Astrocyte of the spinal cord (primary cell): ENCODE measurements at regions not wholly inside any gene's neighbourhood (a gene's known extent, or its start where the extent isn't known, plus 50 kb on each side); places are given as distances from the start of the nearest gene placed in this dataset.

ENCODE experiments used
- DNase-seq: peaks from one replicate; pipeline ENCODE4 v3.0.0; 2011; ENCODE audit warnings: low read depth, low spot score
- H3K4me3 ChIP-seq: 2 replicates; pipeline ENCODE4 v1.5.1; 2011; ENCODE audit warnings: low read depth, mild to moderate bottlenecking, low read length, moderate library complexity
- in situ Hi-C: cut with HindIII; loops from 2 replicates; pipeline ENCODE4 v1.10.0; 2017; ENCODE audit warnings: low sequenced_read_pairs
- TF ChIP-seq, protein P1 (sequence below): IDR thresholded peaks from 2 replicates; pipeline ENCODE4 v1.5.1; 2012; ENCODE audit warnings: low read depth, mild to moderate bottlenecking, low read length, inconsistent platforms

- DNase-seq = no peak
- TF ChIP-seq, protein P1, sequence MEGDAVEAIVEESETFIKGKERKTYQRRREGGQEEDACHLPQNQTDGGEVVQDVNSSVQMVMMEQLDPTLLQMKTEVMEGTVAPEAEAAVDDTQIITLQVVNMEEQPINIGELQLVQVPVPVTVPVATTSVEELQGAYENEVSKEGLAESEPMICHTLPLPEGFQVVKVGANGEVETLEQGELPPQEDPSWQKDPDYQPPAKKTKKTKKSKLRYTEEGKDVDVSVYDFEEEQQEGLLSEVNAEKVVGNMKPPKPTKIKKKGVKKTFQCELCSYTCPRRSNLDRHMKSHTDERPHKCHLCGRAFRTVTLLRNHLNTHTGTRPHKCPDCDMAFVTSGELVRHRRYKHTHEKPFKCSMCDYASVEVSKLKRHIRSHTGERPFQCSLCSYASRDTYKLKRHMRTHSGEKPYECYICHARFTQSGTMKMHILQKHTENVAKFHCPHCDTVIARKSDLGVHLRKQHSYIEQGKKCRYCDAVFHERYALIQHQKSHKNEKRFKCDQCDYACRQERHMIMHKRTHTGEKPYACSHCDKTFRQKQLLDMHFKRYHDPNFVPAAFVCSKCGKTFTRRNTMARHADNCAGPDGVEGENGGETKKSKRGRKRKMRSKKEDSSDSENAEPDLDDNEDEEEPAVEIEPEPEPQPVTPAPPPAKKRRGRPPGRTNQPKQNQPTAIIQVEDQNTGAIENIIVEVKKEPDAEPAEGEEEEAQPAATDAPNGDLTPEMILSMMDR = no peak
- in situ Hi-C loops = no loop called here
- H3K4me3 ChIP-seq = no peak overlapping the region
Measured at GRCh38 chr18:48462510-48462909, 53.3 kb upstream of the ZBTB7C start.

DNA sequence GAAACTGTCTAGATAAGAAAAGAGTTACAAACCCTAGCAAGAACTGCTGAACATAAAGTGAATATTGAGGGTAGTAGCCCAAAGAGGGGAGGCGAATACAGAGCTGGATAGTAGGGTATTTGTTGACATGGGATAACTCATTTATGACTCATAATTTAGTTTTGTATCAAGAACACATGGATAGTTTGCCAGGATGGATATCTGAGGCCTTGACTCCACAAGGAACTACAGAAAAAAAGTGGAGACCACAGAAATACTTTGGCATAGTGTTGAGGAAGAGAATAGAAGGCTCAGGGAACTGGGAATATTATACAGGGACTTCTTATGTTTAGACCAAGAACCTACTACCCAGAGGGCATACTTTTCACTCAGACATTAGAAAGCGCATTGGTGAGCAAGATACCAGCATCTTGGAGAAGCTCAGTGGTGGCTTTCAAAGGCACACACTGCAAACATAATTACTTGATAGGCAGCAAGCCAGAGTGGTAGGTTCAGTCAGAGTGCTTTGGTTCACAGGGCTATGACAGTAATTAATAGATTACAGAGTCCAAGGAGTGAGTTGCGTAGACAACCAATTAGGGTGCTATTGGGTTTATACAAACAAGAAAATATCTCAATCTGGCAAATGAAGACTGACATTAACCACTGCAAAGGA is 51.9 kb upstream of the ZBTB7C start:
- TF ChIP-seq, protein P1 = no peak
- DNase-seq = peak; percentile 7
- H3K4me3 ChIP-seq = no peak overlapping the region
- in situ Hi-C loops = no loop called here

DNA sequence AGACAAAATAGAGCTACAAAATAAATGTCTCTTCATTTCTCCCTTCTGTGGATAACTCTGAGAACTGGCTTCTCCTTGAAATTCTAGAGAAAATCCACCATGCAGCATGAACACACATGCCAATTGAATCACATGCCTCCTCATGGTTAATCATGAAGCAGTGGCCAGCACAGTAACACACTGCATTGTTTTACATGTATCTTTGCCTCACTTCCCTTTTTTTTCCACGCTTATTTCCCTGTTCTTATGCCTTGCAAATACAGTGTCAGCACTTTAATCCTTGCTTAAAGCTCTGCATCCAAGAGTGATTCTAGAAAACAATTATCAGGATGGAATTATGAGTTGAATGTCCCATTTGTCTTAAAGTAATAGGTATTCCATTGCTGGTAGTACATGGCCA is 50.3 kb upstream of the ZBTB7C start:
- in situ Hi-C loops = no loop called here
- TF ChIP-seq, protein P1 = no peak
- no peak overlapping the region for H3K4me3 ChIP-seq
- DNase-seq = no peak

- TF ChIP-seq, protein P1 = no peak
- no peak overlapping the region for H3K4me3 ChIP-seq
- in situ Hi-C loops = no loop called here
- no peak for DNase-seq
Measured at GRCh38 chr18:48459016-48459415, 49.8 kb upstream of the ZBTB7C start.
